H9 (cell line): ENCODE measurements at regions not wholly inside any gene's neighbourhood (a gene's known extent, or its start where the extent isn't known, plus 50 kb on each side); places are given as distances from the start of the nearest gene placed in this dataset.

ENCODE experiments used
- DNase-seq: peaks from one replicate; pipeline ENCODE4 v3.0.0-alpha.2; 2017
- H2AFZ ChIP-seq: one replicate; pipeline ENCODE4 v1.6.1; 2013; ENCODE audit warnings: mild to moderate bottlenecking, low read length, control low read depth, moderate library complexity
- H2AK5ac ChIP-seq: 2 replicates; pipeline ENCODE4 v1.6.1; 2013; ENCODE audit warnings: low read length, control low read depth, mixed read lengths; ENCODE audit not compliant: insufficient read length
- H2BK120ac ChIP-seq: one replicate; pipeline ENCODE4 v1.6.1; 2013; ENCODE audit warnings: low read depth, mild to moderate bottlenecking, low read length, control low read depth, inconsistent platforms; ENCODE audit not compliant: poor library complexity, severe bottlenecking
- H2BK12ac ChIP-seq: 2 replicates; pipeline ENCODE4 v1.6.1; 2013; ENCODE audit warnings: low read length, control low read depth, mixed read lengths, low read depth; ENCODE audit not compliant: insufficient read length
- H2BK15ac ChIP-seq: 2 replicates; pipeline ENCODE4 v1.6.1; 2013; ENCODE audit warnings: low read depth, low read length, control low read depth
- H2BK20ac ChIP-seq: one replicate; pipeline ENCODE4 v1.6.1; 2013; ENCODE audit warnings: low read depth, mild to moderate bottlenecking, low read length, control low read depth, inconsistent platforms; ENCODE audit not compliant: poor library complexity, severe bottlenecking
- H2BK5ac ChIP-seq: 2 replicates; pipeline ENCODE4 v1.6.1; 2013; ENCODE audit warnings: low read length, control low read depth, mixed read lengths; ENCODE audit not compliant: insufficient read length
- H3K14ac ChIP-seq: 2 replicates; pipeline ENCODE4 v1.6.1; 2013; ENCODE audit warnings: low read length, control low read depth; ENCODE audit not compliant: insufficient read depth
- H3K18ac ChIP-seq: 2 replicates; pipeline ENCODE4 v1.6.1; 2013; ENCODE audit warnings: low read depth, mild to moderate bottlenecking, mixed read lengths, low read length, control low read depth; ENCODE audit not compliant: insufficient read length
- H3K23ac ChIP-seq: 2 replicates; pipeline ENCODE4 v1.6.1; 2013; ENCODE audit warnings: low read length, control low read depth, mixed read lengths, low read depth; ENCODE audit not compliant: insufficient read length
- H3K23me2 ChIP-seq: 2 replicates; pipeline ENCODE4 v1.6.1; 2013; ENCODE audit warnings: low read depth, mild to moderate bottlenecking, mixed read lengths, low read length, control low read depth; ENCODE audit not compliant: insufficient read length, poor library complexity, severe bottlenecking
- H3K27ac ChIP-seq: 2 replicates; pipeline ENCODE4 v1.5.1; 2013; ENCODE audit warnings: low read length, control low read depth, mixed read lengths, low read depth; ENCODE audit not compliant: insufficient read length
- H3K27me3 ChIP-seq: 2 replicates; pipeline ENCODE4 v1.6.1; 2013; ENCODE audit warnings: low read length, control low read depth, inconsistent platforms; ENCODE audit not compliant: insufficient read depth
- H3K4ac ChIP-seq: 2 replicates; pipeline ENCODE4 v1.6.1; 2013; ENCODE audit warnings: low read depth, mild to moderate bottlenecking, control low read depth, inconsistent platforms, low read length, moderate library complexity
- H3K4me1 ChIP-seq: 2 replicates; pipeline ENCODE4 v1.6.1; 2013; ENCODE audit warnings: low read length, control low read depth, inconsistent platforms; ENCODE audit not compliant: insufficient read depth
- H3K4me2 ChIP-seq: 2 replicates; pipeline ENCODE4 v1.6.1; 2013; ENCODE audit warnings: low read length, control low read depth, mixed read lengths; ENCODE audit not compliant: insufficient read length, insufficient read depth
- H3K56ac ChIP-seq: 2 replicates; pipeline ENCODE4 v1.6.1; 2013; ENCODE audit warnings: low read depth, mild to moderate bottlenecking, mixed read lengths, low read length, control low read depth; ENCODE audit not compliant: insufficient read length
- H3K79me1 ChIP-seq: 2 replicates; pipeline ENCODE4 v1.6.1; 2013; ENCODE audit warnings: low read depth, mild to moderate bottlenecking, moderate library complexity, low read length, control low read depth, inconsistent platforms; ENCODE audit not compliant: insufficient read depth, poor library complexity, severe bottlenecking
- H3K79me2 ChIP-seq: 2 replicates; pipeline ENCODE4 v1.6.1; 2013; ENCODE audit warnings: low read length, control low read depth, inconsistent platforms; ENCODE audit not compliant: insufficient read depth
- H3K9ac ChIP-seq: 2 replicates; pipeline ENCODE4 v1.6.1; 2013; ENCODE audit warnings: low read length, control low read depth, mixed read lengths; ENCODE audit not compliant: insufficient read length; ENCODE audit errors: extremely low read depth
- H3K9me3 ChIP-seq: one replicate; pipeline ENCODE4 v1.6.1; 2013; ENCODE audit warnings: low read depth, low read length, inconsistent platforms; ENCODE audit not compliant: control insufficient read depth
- H3T11ph ChIP-seq: one replicate; pipeline ENCODE4 v1.6.1; 2013; ENCODE audit warnings: mild to moderate bottlenecking, low read length, control low read depth, inconsistent platforms
- H4K20me1 ChIP-seq: one replicate; pipeline ENCODE4 v1.6.1; 2013; ENCODE audit not compliant: control insufficient read depth, insufficient read length, insufficient read depth
- H4K5ac ChIP-seq: 2 replicates; pipeline ENCODE4 v1.6.1; 2013; ENCODE audit warnings: low read depth, mild to moderate bottlenecking, mixed read lengths, low read length, control low read depth; ENCODE audit not compliant: insufficient read length
- H4K8ac ChIP-seq: replicated peaks from 2 replicates; pipeline ENCODE4 v1.6.1; 2013; ENCODE audit warnings: low read length, control low read depth, mixed read lengths, low read depth; ENCODE audit not compliant: insufficient read length
- H4K91ac ChIP-seq: 2 replicates; pipeline ENCODE4 v1.6.1; 2013; ENCODE audit warnings: low read depth, mild to moderate bottlenecking, moderate library complexity, mixed read lengths, low read length, control low read depth; ENCODE audit not compliant: insufficient read length
- H3K27ac Mint-ChIP-seq, 3 experiments: 2 replicates in 2 of 3; 3 replicates in 1 of 3; pipeline ENCODE4 v1.8.0; 2020 to 2021; ENCODE audit warnings: mixed read lengths in 3 of 3, mild to moderate bottlenecking in 1 of 3, moderate library complexity in 1 of 3
- H3K27me3 Mint-ChIP-seq: 2 replicates; pipeline ENCODE4 v1.8.0; 2021; ENCODE audit warnings: low read depth, mild to moderate bottlenecking, moderate library complexity, mixed read lengths
- H3K36me3 Mint-ChIP-seq, 3 experiments: 2 replicates in 2 of 3; 3 replicates in 1 of 3; pipeline ENCODE4 v1.8.0; 2020 to 2021; ENCODE audit warnings: low read depth in 3 of 3, mixed read lengths in 3 of 3; ENCODE audit not compliant: insufficient read depth in 1 of 3
- H3K4me1 Mint-ChIP-seq, 2 experiments: 2 replicates each; pipeline ENCODE4 v1.8.0; 2020; ENCODE audit warnings: mixed read lengths in 2 of 2
- H3K4me3 Mint-ChIP-seq, 2 experiments: 2 replicates in 1 of 2; 3 replicates in 1 of 2; pipeline ENCODE4 v1.8.0; 2020 to 2021; ENCODE audit warnings: mild to moderate bottlenecking in 2 of 2, mixed read lengths in 2 of 2, moderate library complexity in 1 of 2
- H3K9me3 Mint-ChIP-seq, 2 experiments: 2 replicates in 1 of 2; 3 replicates in 1 of 2; pipeline ENCODE4 v1.8.0; 2020; ENCODE audit warnings: mild to moderate bottlenecking in 2 of 2, mixed read lengths in 2 of 2, moderate library complexity in 1 of 2
- CTCF ChIP-seq: fragments of 200-600 bp; sonication (generic); conservative IDR thresholded peaks from 3 replicates; pipeline ENCODE4 v1.8.0; 2021; ENCODE audit warnings: antibody characterized with exemption, mild to moderate bottlenecking
- WGBS: extraction: QIAGEN DNeasy Blood & Tissue Kit; methylation state at CpG from one replicate; pipeline ENCODE4 v1.1.7; 2013; ENCODE audit warnings: missing lambda C conversion rate, low lambda C conversion rate, mixed read lengths; ENCODE audit not compliant: insufficient read length; ENCODE audit errors: extremely low coverage; 5-methylcytosine and 5-hydroxymethylcytosine counted together

DNA sequence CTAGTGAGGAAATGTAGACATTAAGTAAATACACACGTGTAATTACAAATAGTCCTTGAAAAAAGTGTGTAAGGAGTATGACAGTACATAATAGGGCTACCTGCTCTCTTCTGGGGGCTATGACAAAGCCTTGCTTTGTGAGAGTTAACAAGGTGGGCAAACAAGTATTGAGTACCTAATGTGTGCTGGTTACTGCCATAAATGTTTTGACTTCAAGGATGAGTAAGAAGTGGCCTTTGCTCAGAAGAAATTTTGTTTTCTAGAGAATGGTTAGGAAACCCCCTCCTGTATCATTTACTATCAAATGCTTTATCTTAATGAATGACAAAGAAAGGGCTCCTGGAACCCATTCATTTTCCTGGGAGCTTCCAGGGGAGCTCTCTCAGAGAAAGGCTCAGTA, 167.0 kb upstream of the CASK start:
- DNase-seq = no peak
- no peak overlapping the region for H3K4ac ChIP-seq
- peak overlapping the region; percentile 30 for H3K27ac ChIP-seq
- H2BK20ac ChIP-seq = no peak overlapping the region
- H2AK5ac ChIP-seq = no peak overlapping the region
- H3K36me3 Mint-ChIP-seq = 0 out of 7 replicates have a peak, but pooled peaks cover 0 to 3% (median 0%) of the 10 kb centered on the region in 3 experiments
- H4K91ac ChIP-seq = no peak overlapping the region
- no peaks in the 10 kb centered on the region for H3K23me2 ChIP-seq
- no peak overlapping the region for H3K56ac ChIP-seq
- no peak overlapping the region for H3K4me2 ChIP-seq
- no peak overlapping the region for H2AFZ ChIP-seq
- no peaks in the 10 kb centered on the region; the same call in 1 of the 2 replicates for H3K27me3 Mint-ChIP-seq
- H3K27me3 ChIP-seq = no peaks in the 10 kb centered on the region
- no CpG with 5 or more reads among the region's 1 CpG for WGBS
- no peak overlapping the region for H2BK15ac ChIP-seq
- H3K4me3 Mint-ChIP-seq = no peak overlapping the region
- H2BK120ac ChIP-seq = no peak overlapping the region
- no peak overlapping the region for H2BK12ac ChIP-seq
- peak overlapping the region in 2 of 3 experiments; percentile 16 to 73; a peak in 4 of 7 replicates for H3K27ac Mint-ChIP-seq
- H3K4me1 Mint-ChIP-seq = peaks cover 60 to 63% of the 10 kb centered on the region in 2 experiments
- H3K79me1 ChIP-seq = no peaks in the 10 kb centered on the region
- no peaks in the 10 kb centered on the region for H3K9me3 ChIP-seq
- H3K79me2 ChIP-seq = no peaks in the 10 kb centered on the region
- no peaks in the 10 kb centered on the region for H4K20me1 ChIP-seq
- H3K14ac ChIP-seq = no peak overlapping the region
- no peak overlapping the region for H4K8ac ChIP-seq
- peaks cover 9% of the 10 kb centered on the region; the same call in 1 of the 2 replicates for H3K4me1 ChIP-seq
- no peak overlapping the region for H4K5ac ChIP-seq
- H3K23ac ChIP-seq = no peak overlapping the region
- no peak overlapping the region for H2BK5ac ChIP-seq
- peaks cover 15 to 17% of the 10 kb centered on the region in 2 experiments for H3K9me3 Mint-ChIP-seq
- no peak for TF ChIP-seq CTCF
- no peak overlapping the region for H3K9ac ChIP-seq
- H3K18ac ChIP-seq = no peak overlapping the region
- H3T11ph ChIP-seq = no peak overlapping the region
